PFSK-1 (cell line): ENCODE measurements at regions not wholly inside any gene's neighbourhood (a gene's known extent, or its start where the extent isn't known, plus 50 kb on each side); places are given as distances from the start of the nearest gene placed in this dataset.

Source experiments
- POLR2AphosphoS5 ChIP-seq: IDR thresholded peaks from 2 replicates; pipeline ENCODE4 v1.6.1; 2012; ENCODE audit warnings: low read depth, mild to moderate bottlenecking, control low read depth, low read length, moderate library complexity
- REST ChIP-seq, 2 experiments: IDR thresholded peaks; 2 replicates each; pipeline versions ENCODE4 v1.6.1 to v1.8.0; 2011 to 2012; ENCODE audit warnings: low read depth in 2 of 2, low read length in 2 of 2, control low read depth in 1 of 2, inconsistent platforms in 1 of 2, mild to moderate bottlenecking in 1 of 2, moderate library complexity in 1 of 2; ENCODE audit not compliant: insufficient read depth in 1 of 2

- no peak for TF ChIP-seq POLR2AphosphoS5
- no peak for TF ChIP-seq REST (IDR thresholded peaks at IDR 0.05; ENCODE audit: insufficient read depth in 1 of 2, low read depth in 2 of 2, low read length in 2 of 2)
Measured at GRCh38 chr1:71245246-71245645, 164.4 kb upstream of the ZRANB2 start.
